NCI-H1092 treated with DMSO at 0.1 percent for 48 hours (cell line): ENCODE measurements at regions not wholly inside any gene's neighbourhood (a gene's known extent, or its start where the extent isn't known, plus 50 kb on each side); places are given as distances from the start of the nearest gene placed in this dataset.

Experiments
- DNase-seq: peaks from one replicate; lab custom pipeline; 2025; lab: John Stamatoyannopoulos, UW

GRCh38 chr5:119792161-119792799 is 162.9 kb downstream of the FAM170A start:
- DNase-seq = no peak

GRCh38 chr5:119795768-119796167 is 166.4 kb downstream of the FAM170A start:
- DNase-seq = no peak

DNA sequence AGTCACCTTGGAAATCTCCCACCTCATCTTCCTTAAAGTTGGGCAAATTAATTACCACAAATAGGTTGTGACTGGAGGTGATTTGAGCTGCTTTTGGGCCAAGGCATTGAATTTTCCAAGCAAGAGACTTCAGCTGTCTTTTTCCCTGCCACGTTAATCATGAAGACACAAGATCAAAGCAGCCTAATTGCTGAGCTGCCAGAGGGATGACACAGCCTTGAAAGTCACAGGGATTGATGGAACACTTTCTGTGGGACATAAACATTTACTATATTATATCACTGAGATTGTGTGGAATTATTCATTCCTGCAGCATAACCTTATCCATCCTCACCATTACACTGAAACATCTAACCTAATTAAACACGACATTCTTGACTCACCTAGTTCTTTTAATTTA is 172.2 kb downstream of the FAM170A start:
- DNase-seq = no peak

GRCh38 chr5:119808024-119808423 is 178.7 kb downstream of the FAM170A start:
- DNase-seq = no peak

- no peak for DNase-seq
Measured at GRCh38 chr5:119808474-119808873, 179.1 kb downstream of the FAM170A start.

GRCh38 chr5:119810217-119810616 is 180.9 kb downstream of the FAM170A start:
- DNase-seq = no peak

DNA sequence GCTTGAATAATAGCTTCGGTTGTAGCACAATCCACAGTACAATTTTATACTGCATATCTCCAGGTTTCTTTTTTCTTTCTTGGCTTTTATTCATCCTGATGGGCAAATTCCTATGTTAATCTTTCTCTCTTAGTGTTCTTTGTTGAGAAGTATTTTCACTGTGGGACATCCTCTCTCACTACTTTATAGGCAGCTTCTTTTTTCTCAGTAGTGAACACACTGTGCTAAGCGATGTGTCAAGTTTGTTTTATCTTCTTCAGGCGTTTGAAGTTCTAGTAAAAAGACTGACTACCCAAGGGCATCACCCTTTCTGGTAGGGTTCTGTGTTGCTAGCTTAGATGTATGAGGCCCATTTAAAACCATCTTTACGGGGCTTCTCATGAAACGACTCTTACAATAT is 182.1 kb downstream of the FAM170A start:
- DNase-seq = no peak

DNA sequence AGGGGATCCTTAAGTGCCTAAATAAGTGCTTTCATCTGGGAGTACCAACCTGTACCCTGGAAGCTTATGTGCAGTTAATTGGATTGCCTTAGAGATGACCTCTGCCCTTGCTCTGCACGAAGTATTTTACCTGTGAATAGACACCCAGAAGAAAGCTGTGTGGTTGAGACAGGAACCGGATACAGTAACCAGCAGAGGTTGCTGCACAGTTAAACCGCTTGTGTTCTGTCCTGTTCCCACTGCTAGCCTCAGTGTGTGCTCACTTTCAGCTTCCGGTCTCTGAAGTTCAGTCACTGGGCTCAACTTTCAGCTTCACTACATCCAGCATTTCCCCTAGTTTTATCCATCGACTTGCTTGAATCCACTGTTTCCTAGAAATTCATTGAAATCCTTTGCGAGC is 185.3 kb downstream of the FAM170A start:
- no peak for DNase-seq

GRCh38 chr5:119816055-119816454 is 186.7 kb downstream of the FAM170A start:
- no peak for DNase-seq

DNA sequence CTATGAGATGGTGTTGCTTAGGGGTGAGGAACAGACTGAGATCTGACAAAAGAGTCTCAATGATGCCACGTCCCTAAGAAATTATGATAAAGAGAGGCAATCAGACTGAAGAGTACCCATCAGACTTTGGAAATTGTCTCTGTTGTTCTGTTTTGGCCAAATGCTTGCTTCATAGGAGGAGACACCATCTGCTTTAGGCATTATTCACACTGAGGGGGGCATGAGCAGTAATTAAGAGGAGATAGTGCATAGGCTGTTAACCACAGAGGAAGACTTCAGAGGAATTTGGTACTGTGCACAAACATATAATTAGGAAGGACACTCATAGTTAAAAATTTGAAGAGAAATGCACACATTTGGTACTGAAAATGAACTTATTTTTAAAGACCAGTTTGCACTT is 190.7 kb downstream of the FAM170A start:
- DNase-seq = no peak

- DNase-seq = no peak
Measured at GRCh38 chr5:119820608-119821007, 191.2 kb downstream of the FAM170A start.

DNA sequence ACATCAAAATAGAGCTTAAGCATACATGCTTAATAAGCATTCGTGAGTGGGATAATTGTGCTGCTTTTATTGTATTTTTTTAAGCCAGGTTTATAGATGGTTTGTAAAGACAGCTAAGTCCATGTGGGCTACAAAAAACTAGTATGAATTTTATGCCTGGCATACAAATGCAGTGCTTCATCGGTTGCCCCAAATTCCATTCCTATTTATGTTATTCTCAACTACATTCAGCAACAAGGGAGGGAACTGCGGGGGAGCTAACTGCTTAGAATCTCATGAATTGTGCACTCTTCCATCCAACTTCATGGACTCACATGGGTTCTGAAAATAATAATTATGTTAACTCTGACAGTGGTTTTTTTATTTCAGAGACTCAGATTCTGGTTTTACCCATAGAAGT is 199.2 kb downstream of the FAM170A start:
- no peak for DNase-seq

- no peak for DNase-seq
Measured at GRCh38 chr5:119829341-119829740, 200.0 kb downstream of the FAM170A start.

GRCh38 chr5:119833176-119833575 is 203.8 kb downstream of the FAM170A start:
- no peak for DNase-seq

DNA sequence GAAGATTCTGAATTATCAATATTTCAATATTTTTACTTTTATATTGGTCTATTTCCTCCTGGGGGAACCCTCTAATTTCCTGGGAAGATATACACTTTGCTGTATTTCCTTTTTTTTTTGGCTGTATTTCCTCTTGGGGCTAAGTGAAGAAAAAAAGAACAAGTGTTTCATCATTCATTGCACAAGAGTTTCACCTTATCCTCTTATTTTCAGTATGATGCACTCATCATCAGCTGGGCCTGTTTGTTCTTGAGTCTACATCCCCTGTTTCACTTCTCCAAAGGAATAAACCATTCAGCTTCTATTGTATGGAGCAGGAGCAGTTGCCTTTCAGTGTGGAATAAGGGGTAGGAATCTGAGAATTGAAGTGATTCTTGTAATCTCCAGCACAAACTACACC is 210.8 kb downstream of the FAM170A start:
- no peak for DNase-seq

DNA sequence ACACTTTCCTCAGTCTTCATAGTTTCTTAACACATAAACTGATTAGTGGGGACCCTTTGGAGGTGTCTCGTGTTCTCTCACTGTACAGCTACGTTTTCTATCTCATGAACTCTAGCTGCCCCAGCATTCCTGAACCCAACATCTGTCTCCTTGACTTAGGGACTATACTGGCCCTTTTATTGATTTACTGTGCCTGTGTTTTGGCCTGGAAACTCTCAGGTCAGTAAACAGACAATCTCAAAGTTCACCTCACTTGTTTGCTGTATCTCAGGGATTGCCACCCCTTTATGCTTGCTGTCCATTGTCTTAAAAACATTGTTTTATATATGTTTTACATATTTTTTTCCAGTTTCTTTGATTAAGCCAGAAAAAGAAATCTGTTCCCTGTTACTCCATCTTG is 222.8 kb downstream of the FAM170A start:
- DNase-seq = no peak

DNA sequence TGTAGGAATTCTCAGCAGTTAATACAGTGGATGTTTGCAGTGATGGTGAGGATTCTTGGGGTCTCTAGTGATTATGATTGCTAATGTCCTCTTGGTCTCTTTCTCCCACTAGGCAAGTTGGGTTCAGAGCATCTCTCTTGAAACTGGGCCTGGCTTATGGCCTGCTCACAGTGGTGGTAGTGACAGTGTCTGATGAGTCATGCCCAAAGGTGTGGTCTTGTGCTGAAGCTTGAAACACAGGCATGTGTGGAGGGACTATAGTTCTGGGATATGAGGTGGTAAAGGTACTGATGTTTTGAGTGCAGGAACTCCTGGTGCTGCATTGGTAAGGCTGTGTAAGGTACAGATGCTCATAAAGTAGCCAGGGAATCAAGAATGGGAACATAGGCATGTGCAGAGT is 231.1 kb downstream of the FAM170A start:
- DNase-seq = no peak

DNA sequence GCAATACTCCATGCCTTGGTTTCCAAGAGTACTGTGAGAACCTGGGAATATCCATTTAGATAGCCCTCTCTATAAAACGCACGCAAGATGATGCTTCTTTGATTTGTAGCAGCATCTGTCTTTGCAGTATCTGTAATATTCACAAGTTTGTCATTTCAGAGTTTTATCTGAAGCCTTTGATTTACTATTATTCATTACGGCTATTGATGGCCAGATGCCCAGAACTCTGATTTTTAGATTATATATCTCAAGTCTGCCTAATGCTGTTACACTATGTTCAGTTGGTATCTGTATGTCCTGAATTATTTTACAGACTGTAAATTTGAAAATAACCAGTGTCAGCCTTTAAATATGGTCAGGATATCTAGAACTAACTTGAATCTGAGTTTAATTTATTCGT is 233.3 kb downstream of the FAM170A start:
- no peak for DNase-seq

DNA sequence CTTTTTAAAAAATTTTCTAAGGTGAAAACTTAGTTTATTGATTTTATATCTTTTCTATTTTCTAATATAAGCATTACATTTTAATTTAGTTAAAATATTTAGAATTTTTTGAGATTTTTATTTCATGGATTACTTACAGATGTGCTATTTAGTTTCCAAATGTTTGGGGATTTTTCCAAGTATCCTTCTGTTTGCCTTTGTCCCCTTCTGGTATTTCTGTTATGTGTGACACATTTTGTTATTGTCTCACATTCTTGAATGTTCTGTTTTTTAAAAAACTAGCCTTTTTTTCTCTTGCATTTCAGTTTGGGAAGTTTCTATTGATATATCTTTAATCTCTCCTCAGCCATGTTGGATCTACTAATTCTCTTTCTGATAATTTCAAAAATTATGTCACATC is 234.9 kb downstream of the FAM170A start:
- DNase-seq = no peak

GRCh38 chr5:119873611-119874010 is 244.3 kb downstream of the FAM170A start:
- no peak for DNase-seq

DNA sequence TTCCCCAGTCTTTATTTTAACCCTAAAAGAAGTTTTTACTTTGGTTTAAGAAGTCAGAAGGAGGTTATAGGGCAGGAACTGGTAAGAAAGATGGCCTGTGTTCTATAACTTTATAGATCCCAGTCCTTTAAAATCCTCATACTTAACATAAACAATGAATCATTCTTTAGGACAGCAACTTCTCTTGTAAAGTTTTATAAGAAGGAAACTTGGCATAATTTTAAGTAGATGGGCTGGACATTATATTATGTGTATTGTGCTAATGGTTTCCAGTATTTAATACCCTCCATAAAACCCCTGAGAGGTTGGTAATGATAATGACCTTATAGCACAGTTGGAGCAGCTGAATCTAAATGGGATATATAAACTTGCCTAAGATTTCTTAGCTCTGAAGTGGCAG is 247.2 kb downstream of the FAM170A start:
- no peak for DNase-seq

DNA sequence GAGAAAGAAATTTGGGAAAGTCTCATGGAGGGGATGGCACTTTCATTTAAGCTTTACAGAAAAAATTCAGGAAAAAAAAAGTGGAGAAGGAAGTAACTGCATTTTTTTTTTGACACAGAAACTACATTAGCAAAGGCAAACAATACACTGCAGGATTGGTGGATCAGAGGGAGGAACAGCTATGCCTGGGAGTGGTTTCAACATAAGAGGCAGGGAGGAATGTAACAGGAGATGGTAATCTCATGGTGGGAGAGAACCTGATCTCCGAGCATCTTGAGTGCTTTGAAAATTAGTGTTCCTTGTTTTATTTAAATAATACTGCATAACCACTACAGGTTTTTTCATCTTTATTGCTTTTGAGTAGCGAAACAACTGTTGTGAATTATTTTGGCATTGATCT is 249.4 kb downstream of the FAM170A start:
- no peak for DNase-seq

DNA sequence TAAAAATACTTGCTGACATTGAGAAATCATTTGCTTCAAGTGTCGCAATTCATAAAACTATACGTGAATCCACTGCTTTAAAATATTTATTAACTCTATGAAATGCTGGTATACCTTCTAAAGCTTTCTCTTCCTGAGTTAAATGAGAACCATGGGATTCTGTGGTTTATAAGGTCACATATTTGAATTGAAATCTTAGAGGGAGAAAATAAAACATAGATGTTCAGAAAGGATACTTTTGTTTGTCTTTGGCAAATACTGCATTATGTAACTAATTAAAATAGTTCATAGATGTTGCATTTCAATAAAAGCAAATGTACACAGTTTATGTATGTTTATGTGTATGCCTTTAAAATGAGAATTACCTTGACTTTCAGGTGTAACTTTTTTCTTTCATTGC is 250.1 kb downstream of the FAM170A start:
- DNase-seq = no peak

DNA sequence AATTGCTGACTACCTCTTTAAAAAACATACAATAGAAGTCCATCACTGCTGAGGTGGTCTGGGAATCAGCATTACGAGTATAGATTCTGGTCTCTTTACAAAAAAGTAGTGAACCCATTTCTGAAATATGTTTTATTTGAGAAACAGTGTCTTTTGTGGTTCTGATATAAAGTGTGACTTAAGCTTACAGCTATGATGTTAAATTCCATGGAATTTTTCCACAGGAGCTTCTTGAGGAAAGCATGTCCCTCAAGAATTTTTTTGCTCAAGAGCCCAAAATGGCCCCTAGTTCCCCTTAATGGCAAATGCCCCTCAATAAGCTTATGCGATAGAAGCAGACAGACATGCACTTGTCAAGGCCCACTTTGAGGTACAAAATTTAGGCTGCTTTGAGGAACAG is 265.7 kb downstream of the FAM170A start:
- no peak for DNase-seq
